GM23338 (cell line): ENCODE measurements at regions not wholly inside any gene's neighbourhood (a gene's known extent, or its start where the extent isn't known, plus 50 kb on each side); places are given as distances from the start of the nearest gene placed in this dataset.

ENCODE experiments used
- ATAC-seq: fragments of 200-7000 bp; cut with Tn5 transposase; 3 replicates; pipeline ENCODE4 v1.9.1; 2020
- DNase-seq: peaks from one replicate; pipeline ENCODE4 v3.0.0-alpha.2; 2015; ENCODE audit warnings: low spot score
- H2AFZ ChIP-seq: fragments of 200-600 bp; sonication (generic); 2 replicates; pipeline ENCODE4 v1.8.0; 2016; ENCODE audit warnings: antibody characterized with exemption, mild to moderate bottlenecking, moderate library complexity
- H3F3A ChIP-seq: fragments of 200-600 bp; sonication (generic); replicated peaks from 2 replicates; pipeline ENCODE4 v1.8.0; 2017; ENCODE audit warnings: antibody characterized with exemption, mixed run types, low read depth
- H3K27ac ChIP-seq: fragments of 200-600 bp; sonication (generic); 2 replicates; pipeline ENCODE4 v1.6.1; 2016; ENCODE audit warnings: low read depth
- H3K27me3 ChIP-seq: fragments of 200-600 bp; sonication (generic); 2 replicates; pipeline ENCODE4 v1.8.0; 2016; ENCODE audit warnings: mild to moderate bottlenecking, mixed run types, moderate library complexity; ENCODE audit not compliant: insufficient read depth
- H3K36me3 ChIP-seq: fragments of 200-600 bp; sonication (generic); 2 replicates; pipeline ENCODE4 v1.8.0; 2016; ENCODE audit warnings: mild to moderate bottlenecking; ENCODE audit not compliant: insufficient read depth
- H3K4me1 ChIP-seq: fragments of 200-600 bp; sonication (generic); 2 replicates; pipeline ENCODE4 v1.8.0; 2016; ENCODE audit warnings: mild to moderate bottlenecking, moderate library complexity; ENCODE audit not compliant: insufficient read depth
- H3K4me2 ChIP-seq: fragments of 200-600 bp; sonication (generic); 2 replicates; pipeline ENCODE4 v1.7.1; 2017; ENCODE audit warnings: mixed run types
- H3K4me3 ChIP-seq: fragments of 200-600 bp; sonication (generic); 2 replicates; pipeline ENCODE4 v1.6.1; 2016; ENCODE audit warnings: mixed run types
- H3K79me2 ChIP-seq: fragments of 200-600 bp; sonication (generic); replicated peaks from 2 replicates; pipeline ENCODE4 v1.8.0; 2017; ENCODE audit warnings: mild to moderate bottlenecking; ENCODE audit not compliant: insufficient read depth
- H3K9me2 ChIP-seq: fragments of 200-600 bp; sonication (generic); 2 replicates; pipeline ENCODE4 v1.8.0; 2017; ENCODE audit not compliant: insufficient read depth
- H4K20me1 ChIP-seq: fragments of 200-600 bp; sonication (generic); replicated peaks from 2 replicates; pipeline ENCODE4 v1.8.0; 2017; ENCODE audit warnings: mild to moderate bottlenecking; ENCODE audit not compliant: insufficient read depth
- H3K27ac Mint-ChIP-seq: 2 replicates; pipeline ENCODE4 v1.8.0; 2020; ENCODE audit warnings: inconsistent platforms, mild to moderate bottlenecking, moderate library complexity, mixed read lengths
- H3K27me3 Mint-ChIP-seq: 3 replicates; pipeline ENCODE4 v1.8.0; 2022; ENCODE audit warnings: low read depth, mild to moderate bottlenecking, moderate library complexity, mixed read lengths, inconsistent platforms; ENCODE audit not compliant: insufficient read depth, poor library complexity
- H3K36me3 Mint-ChIP-seq: 3 replicates; pipeline ENCODE4 v1.8.0; 2021; ENCODE audit warnings: low read depth, mild to moderate bottlenecking, inconsistent platforms, moderate library complexity, mixed read lengths
- H3K4me1 Mint-ChIP-seq: 3 replicates; pipeline ENCODE4 v1.8.0; 2020; ENCODE audit warnings: mild to moderate bottlenecking, inconsistent platforms, mixed read lengths
- H3K4me3 Mint-ChIP-seq: 3 replicates; pipeline ENCODE4 v1.8.0; 2021; ENCODE audit warnings: moderate library complexity, mild to moderate bottlenecking, inconsistent platforms, mixed read lengths
- H3K9me3 Mint-ChIP-seq: 3 replicates; pipeline ENCODE4 v1.8.0; 2020; ENCODE audit warnings: moderate library complexity, mild to moderate bottlenecking, inconsistent platforms, mixed read lengths
- CREB1 ChIP-seq: fragments of 250-450 bp; sonication (Bioruptor Pico); IDR thresholded peaks from 2 replicates; pipeline ENCODE4 v1.5.0; 2020; ENCODE audit warnings: low read depth, mild to moderate bottlenecking, moderate library complexity
- ETS1 ChIP-seq: IDR thresholded peaks from 2 replicates; pipeline ENCODE4 v1.6.1; 2016; ENCODE audit warnings: antibody characterized with exemption
- EZH2 ChIP-seq: fragments of 200-600 bp; sonication (generic); IDR thresholded peaks from one replicate; pipeline ENCODE4 v1.8.0; 2017; ENCODE audit warnings: antibody characterized with exemption, mild to moderate bottlenecking, low read depth; ENCODE audit not compliant: unreplicated experiment
- EZH2phosphoT487 ChIP-seq: fragments of 200-600 bp; sonication (generic); IDR thresholded peaks from one replicate; pipeline ENCODE4 v1.8.1; 2018; ENCODE audit warnings: antibody characterized with exemption; ENCODE audit not compliant: unreplicated experiment
- JUNB ChIP-seq: IDR thresholded peaks from one replicate; pipeline ENCODE4 v1.6.1; 2016; ENCODE audit warnings: antibody characterized with exemption; ENCODE audit not compliant: unreplicated experiment
- NANOG ChIP-seq: IDR thresholded peaks from 2 replicates; pipeline ENCODE4 v1.6.1; 2016; ENCODE audit warnings: antibody characterized with exemption, borderline replicate concordance
- POLR2AphosphoS5 ChIP-seq: IDR thresholded peaks from 2 replicates; pipeline ENCODE4 v1.6.1; 2016; ENCODE audit warnings: antibody characterized with exemption, low read depth
- REST ChIP-seq: IDR thresholded peaks from one replicate; pipeline ENCODE4 v1.6.1; 2018; ENCODE audit warnings: antibody characterized with exemption; ENCODE audit not compliant: unreplicated experiment
- STAT1 ChIP-seq: IDR thresholded peaks from one replicate; pipeline ENCODE4 v1.6.1; 2016; ENCODE audit warnings: antibody characterized with exemption; ENCODE audit not compliant: unreplicated experiment
- ZNF114 ChIP-seq: fragments of 250-450 bp; sonication (Bioruptor Pico); IDR thresholded peaks from 2 replicates; pipeline ENCODE4 v1.5.0; 2020; ENCODE audit warnings: mild to moderate bottlenecking, moderate library complexity
- ZNF331 ChIP-seq: fragments of 250-450 bp; sonication (Bioruptor Pico); IDR thresholded peaks from 2 replicates; pipeline ENCODE4 v1.5.0; 2020; ENCODE audit warnings: low read depth, mild to moderate bottlenecking, moderate library complexity
- TF ChIP-seq, protein P1 (sequence below), 2 experiments: fragments of 200-600 bp in 1 of 2; sonication (generic) in 1 of 2; conservative IDR thresholded peaks; 2 replicates each; pipeline versions ENCODE4 v1.5.1 to v1.6.1; 2016 to 2017; ENCODE audit warnings: antibody characterized with exemption in 2 of 2, low read depth in 2 of 2, mild to moderate bottlenecking in 2 of 2, moderate library complexity in 1 of 2
- TF ChIP-seq, protein P2 (sequence below): fragments of 250-450 bp; sonication (Bioruptor Pico); IDR thresholded peaks from 2 replicates; pipeline ENCODE4 v1.5.0; 2020; ENCODE audit warnings: mild to moderate bottlenecking, moderate library complexity

- ATAC-seq, result peak; percentile 59
- H3F3A ChIP-seq, result 0 out of 2 replicates have a peak, but pooled peaks cover 4% of the 10 kb centered on the region
- H3K79me2 ChIP-seq, result no peaks in the 10 kb centered on the region
- peaks cover 19% of the 10 kb centered on the region for H3K4me1 ChIP-seq
- no peaks in the 10 kb centered on the region for H4K20me1 ChIP-seq
- H3K4me3 Mint-ChIP-seq, result no peak overlapping the region; the same call in 2 of the 3 replicates
- H3K36me3 Mint-ChIP-seq, result no peaks in the 10 kb centered on the region
- H3K27ac Mint-ChIP-seq, result no peak overlapping the region
- H3K9me2 ChIP-seq, result no peaks in the 10 kb centered on the region
- 0 out of 2 replicates have a peak overlapping the region, but pooled peaks have one; percentile 61 for H2AFZ ChIP-seq
- TF ChIP-seq NANOG (no peak), CREB1 (no peak), EZH2 (no peak), EZH2phosphoT487 (no peak), REST (no peak), ETS1 (no peak), ZNF114 (CRISPR knock-in tag) (no peak), POLR2AphosphoS5 (no peak), JUNB (no peak), STAT1 (no peak), ZNF331 (CRISPR knock-in tag) (no peak)
- TF ChIP-seq, protein P1, sequence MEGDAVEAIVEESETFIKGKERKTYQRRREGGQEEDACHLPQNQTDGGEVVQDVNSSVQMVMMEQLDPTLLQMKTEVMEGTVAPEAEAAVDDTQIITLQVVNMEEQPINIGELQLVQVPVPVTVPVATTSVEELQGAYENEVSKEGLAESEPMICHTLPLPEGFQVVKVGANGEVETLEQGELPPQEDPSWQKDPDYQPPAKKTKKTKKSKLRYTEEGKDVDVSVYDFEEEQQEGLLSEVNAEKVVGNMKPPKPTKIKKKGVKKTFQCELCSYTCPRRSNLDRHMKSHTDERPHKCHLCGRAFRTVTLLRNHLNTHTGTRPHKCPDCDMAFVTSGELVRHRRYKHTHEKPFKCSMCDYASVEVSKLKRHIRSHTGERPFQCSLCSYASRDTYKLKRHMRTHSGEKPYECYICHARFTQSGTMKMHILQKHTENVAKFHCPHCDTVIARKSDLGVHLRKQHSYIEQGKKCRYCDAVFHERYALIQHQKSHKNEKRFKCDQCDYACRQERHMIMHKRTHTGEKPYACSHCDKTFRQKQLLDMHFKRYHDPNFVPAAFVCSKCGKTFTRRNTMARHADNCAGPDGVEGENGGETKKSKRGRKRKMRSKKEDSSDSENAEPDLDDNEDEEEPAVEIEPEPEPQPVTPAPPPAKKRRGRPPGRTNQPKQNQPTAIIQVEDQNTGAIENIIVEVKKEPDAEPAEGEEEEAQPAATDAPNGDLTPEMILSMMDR (conservative IDR thresholded peaks at IDR 0.05; ENCODE audit: low read depth in 2 of 2), result no peak
- TF ChIP-seq, protein P2, sequence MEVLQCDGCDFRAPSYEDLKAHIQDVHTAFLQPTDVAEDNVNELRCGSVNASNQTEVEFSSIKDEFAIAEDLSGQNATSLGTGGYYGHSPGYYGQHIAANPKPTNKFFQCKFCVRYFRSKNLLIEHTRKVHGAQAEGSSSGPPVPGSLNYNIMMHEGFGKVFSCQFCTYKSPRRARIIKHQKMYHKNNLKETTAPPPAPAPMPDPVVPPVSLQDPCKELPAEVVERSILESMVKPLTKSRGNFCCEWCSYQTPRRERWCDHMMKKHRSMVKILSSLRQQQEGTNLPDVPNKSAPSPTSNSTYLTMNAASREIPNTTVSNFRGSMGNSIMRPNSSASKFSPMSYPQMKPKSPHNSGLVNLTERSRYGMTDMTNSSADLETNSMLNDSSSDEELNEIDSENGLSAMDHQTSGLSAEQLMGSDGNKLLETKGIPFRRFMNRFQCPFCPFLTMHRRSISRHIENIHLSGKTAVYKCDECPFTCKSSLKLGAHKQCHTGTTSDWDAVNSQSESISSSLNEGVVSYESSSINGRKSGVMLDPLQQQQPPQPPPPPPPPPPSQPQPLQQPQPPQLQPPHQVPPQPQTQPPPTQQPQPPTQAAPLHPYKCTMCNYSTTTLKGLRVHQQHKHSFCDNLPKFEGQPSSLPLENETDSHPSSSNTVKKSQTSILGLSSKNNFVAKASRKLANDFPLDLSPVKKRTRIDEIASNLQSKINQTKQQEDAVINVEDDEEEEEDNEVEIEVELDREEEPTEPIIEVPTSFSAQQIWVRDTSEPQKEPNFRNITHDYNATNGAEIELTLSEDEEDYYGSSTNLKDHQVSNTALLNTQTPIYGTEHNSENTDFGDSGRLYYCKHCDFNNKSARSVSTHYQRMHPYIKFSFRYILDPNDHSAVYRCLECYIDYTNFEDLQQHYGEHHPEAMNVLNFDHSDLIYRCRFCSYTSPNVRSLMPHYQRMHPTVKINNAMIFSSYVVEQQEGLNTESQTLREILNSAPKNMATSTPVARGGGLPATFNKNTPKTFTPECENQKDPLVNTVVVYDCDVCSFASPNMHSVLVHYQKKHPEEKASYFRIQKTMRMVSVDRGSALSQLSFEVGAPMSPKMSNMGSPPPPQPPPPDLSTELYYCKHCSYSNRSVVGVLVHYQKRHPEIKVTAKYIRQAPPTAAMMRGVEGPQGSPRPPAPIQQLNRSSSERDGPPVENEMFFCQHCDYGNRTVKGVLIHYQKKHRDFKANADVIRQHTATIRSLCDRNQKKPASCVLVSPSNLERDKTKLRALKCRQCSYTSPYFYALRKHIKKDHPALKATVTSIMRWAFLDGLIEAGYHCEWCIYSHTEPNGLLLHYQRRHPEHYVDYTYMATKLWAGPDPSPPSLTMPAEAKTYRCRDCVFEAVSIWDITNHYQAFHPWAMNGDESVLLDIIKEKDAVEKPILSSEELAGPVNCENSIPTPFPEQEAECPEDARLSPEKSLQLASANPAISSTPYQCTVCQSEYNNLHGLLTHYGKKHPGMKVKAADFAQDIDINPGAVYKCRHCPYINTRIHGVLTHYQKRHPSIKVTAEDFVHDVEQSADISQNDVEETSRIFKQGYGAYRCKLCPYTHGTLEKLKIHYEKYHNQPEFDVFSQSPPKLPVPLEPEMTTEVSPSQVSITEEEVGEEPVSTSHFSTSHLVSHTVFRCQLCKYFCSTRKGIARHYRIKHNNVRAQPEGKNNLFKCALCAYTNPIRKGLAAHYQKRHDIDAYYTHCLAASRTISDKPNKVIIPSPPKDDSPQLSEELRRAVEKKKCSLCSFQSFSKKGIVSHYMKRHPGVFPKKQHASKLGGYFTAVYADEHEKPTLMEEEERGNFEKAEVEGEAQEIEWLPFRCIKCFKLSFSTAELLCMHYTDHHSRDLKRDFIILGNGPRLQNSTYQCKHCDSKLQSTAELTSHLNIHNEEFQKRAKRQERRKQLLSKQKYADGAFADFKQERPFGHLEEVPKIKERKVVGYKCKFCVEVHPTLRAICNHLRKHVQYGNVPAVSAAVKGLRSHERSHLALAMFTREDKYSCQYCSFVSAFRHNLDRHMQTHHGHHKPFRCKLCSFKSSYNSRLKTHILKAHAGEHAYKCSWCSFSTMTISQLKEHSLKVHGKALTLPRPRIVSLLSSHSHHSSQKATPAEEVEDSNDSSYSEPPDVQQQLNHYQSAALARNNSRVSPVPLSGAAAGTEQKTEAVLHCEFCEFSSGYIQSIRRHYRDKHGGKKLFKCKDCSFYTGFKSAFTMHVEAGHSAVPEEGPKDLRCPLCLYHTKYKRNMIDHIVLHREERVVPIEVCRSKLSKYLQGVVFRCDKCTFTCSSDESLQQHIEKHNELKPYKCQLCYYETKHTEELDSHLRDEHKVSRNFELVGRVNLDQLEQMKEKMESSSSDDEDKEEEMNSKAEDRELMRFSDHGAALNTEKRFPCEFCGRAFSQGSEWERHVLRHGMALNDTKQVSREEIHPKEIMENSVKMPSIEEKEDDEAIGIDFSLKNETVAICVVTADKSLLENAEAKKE, result no peak
- H3K4me2 ChIP-seq, result peak overlapping the region; percentile 49
- no peaks in the 10 kb centered on the region for H3K27me3 ChIP-seq
- H3K27me3 Mint-ChIP-seq, result peaks cover 33% of the 10 kb centered on the region
- DNase-seq, result peak; percentile 73
- no peaks in the 10 kb centered on the region for H3K36me3 ChIP-seq
- H3K27ac ChIP-seq, result no peak overlapping the region
- H3K4me1 Mint-ChIP-seq, result peaks cover 47% of the 10 kb centered on the region
- peak overlapping the region; percentile 27; the same call in 1 of the 2 replicates for H3K4me3 ChIP-seq
- H3K9me3 Mint-ChIP-seq, result no peaks in the 10 kb centered on the region
Observed at GRCh38 chr17:77802811-77803220, 155.7 kb upstream of the TNRC6C start.
